ENCODE measurements at regions not wholly inside any gene's neighbourhood (a gene's known extent, or its start where the extent isn't known, plus 50 kb on each side); places are given as distances from the start of the nearest gene placed in this dataset.

- TF ChIP-seq CTCF (optimal IDR thresholded peaks at IDR 0.05 in 1 of 3, IDR thresholded peaks at IDR 0.05 in 1 of 3, conservative IDR thresholded peaks at IDR 0.05 in 1 of 3; ENCODE audit: extremely low read depth in 1 of 3, insufficient read depth in 2 of 3, low read length in 3 of 3) (no peak), EZH2 (IDR thresholded peaks at IDR 0.05; ENCODE audit: low read length) (no peak)
Measured at GRCh38 chrX:77277911-77278310, 169.3 kb upstream of the FGF16 start.
